HG03432 (cell line): ENCODE measurements at regions not wholly inside any gene's neighbourhood (a gene's known extent, or its start where the extent isn't known, plus 50 kb on each side); places are given as distances from the start of the nearest gene placed in this dataset.
"Not testable (repeated sequence)": the region's sequence is repeated elsewhere in the genome, so short reads cannot be mapped to it uniquely, and the experiment has no call there.

Experiments used
- ATAC-seq: cut with Tn5 transposase; IDR thresholded peaks from one replicate; pipeline ENCODE4 v1.9.1; 2021; ENCODE audit warnings: mild to moderate bottlenecking, moderate library complexity; ENCODE audit not compliant: unreplicated experiment

DNA sequence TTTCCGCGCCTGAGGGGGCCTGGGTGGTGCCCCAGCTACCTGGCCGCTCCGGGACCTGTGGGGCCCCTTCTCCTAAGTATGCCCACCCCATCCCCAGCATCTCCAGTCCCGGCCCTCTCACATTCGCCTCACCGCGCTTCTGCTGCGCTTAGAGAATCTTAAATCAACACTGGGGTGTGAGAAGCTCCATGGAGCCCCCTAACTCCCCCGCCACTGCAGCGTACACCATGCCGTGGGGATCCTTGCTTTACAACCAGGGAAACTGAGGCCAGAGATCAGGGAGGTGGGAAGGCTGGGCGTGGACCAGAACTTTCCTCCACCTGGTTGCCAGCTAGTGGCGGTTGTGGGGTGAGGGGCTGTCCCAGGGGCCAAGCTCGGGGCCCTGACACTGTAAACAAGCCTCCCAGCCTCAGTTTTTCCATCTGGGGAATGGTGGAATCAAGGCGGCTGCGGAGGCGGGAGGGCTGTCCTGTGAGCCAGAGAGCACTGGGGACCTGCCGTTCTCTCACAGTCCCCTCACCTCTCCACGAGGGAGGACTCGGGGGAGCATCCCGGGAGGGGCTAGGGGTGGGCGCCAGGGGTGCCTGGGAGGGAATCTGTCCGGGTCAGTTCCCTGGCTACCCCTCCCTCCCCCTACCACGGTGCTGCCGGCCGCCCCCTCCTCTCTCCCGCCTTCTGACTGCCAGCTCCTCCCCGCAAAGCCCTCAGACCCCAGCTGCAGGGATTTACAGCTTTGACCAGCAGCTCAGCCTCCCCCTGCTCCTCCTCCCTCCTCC, 161.2 kb downstream of the C9orf50 start:
- no peak for ATAC-seq

DNA sequence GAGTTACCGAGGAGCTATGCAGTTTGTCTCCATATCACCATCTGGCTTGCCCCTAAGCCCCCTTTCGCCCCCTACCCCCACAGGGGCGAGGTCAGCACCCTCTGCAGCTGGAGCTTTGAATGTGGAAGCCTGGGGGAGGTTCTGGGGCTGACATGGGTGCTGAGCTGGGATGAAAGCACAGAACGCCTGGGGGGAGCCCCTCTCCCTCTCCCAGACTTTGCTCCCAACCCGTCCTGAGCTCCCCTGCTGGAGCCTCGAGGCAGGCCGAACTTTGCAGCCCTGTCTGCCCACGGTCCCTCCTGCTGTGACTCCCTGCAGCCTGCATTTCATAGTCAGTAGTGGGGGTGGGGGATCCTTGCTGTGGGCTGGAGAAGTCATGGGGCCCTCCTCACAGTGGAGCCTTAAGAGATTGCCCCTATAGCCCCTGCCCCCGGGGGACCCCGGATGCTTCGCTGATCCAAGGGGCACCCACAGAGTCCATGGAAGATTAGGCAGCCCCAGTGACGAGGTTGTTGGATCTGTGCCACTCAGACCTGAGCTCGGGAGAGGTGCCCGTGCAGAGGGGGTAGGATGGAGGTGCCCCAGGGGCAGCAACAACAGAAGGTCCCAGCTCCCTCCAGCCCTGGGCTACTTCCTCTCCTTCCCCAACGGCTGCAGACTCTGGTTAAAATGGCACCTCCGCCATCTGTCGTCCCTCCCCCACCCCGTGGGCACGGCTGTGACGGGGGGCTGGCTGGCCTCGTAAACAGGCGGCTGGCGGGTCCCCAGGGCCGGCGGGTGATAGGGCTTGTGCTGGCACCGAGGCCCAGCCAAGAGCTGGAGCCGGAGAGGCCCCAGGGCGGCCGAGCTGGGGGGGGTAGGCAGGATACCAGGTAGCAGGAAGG, 162.0 kb downstream of the C9orf50 start:
- no peak for ATAC-seq

DNA sequence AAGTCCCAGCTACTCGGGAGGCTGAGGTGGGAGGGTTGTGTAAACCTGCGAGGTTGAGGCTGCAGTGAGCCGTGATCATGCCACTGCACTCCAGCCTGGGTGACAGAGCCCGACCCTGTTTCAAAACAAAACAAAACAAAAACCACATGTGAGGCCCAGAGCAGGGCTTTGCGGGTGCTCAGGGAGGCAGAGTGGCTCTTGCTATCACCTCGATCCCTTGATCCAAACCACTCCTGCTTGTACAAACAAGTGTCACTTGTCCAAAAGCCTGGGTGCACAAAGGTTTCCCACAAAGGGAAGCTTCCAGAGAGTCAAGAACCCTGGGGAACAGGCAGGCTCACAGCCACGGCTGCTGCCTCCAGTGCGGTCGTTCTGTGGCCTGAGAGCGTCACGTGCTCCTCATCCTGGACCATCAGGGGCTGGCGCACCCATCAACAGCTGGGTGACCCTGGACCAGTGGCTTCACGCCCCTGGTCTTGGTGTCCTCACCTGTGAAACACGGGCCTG, 162.7 kb downstream of the C9orf50 start:
- peak; percentile 35 for ATAC-seq

DNA sequence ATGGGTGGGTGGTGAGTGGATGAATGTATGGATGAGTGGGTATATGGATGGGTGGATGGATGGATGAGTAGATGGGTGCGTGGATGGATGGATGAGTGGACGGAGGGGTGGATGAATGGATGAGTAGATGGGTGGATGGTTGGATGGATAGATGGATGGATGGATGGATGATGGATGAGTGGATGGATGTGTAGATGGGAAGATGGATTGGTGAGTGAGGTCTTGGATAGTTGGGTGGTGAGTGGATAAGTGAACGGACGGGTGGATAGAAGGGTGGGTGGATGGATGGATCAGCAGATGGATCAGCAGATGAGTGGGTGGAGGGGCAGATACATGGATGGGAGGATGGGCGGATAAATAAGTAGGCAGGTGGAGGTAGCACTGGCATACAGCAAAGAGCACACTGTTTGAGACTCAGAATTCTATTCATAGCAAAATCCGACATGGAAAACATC, 163.5 kb downstream of the C9orf50 start:
- ATAC-seq: no peak

DNA sequence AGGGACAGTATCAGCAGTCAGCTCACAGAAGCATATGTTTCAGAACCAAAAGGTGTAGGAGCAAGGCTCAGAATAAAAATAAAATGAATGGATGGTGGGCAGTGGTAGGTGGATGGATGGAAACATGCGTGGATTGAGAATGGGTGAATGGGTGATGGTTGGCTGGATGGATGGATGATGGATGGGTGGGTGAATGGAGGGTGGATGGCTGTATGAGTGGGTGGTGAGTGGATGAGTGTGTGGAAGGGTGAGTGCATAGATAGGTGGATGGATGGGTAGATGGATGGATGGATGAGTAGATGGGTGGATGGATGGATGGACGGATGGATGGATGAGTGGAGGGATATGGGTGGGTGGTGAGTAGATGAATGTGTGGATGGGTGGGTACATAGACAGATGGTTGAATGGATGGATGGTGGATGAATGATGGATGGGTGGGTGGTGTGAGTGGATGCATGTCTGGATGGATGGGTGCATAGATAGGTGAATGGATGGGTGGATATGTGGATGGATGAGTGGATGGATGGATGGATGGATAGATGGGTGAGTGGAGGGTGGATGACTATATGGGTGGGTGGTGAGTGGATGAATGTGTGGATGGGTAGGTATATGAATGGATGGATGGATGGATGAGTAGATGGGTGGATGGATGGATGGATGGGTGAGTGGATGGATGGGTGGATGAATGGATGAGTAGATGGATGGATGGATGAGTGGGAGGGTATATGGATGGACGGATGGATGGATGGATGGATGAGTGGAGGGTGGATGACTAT, 164.2 kb downstream of the C9orf50 start:
- no peak for ATAC-seq

DNA sequence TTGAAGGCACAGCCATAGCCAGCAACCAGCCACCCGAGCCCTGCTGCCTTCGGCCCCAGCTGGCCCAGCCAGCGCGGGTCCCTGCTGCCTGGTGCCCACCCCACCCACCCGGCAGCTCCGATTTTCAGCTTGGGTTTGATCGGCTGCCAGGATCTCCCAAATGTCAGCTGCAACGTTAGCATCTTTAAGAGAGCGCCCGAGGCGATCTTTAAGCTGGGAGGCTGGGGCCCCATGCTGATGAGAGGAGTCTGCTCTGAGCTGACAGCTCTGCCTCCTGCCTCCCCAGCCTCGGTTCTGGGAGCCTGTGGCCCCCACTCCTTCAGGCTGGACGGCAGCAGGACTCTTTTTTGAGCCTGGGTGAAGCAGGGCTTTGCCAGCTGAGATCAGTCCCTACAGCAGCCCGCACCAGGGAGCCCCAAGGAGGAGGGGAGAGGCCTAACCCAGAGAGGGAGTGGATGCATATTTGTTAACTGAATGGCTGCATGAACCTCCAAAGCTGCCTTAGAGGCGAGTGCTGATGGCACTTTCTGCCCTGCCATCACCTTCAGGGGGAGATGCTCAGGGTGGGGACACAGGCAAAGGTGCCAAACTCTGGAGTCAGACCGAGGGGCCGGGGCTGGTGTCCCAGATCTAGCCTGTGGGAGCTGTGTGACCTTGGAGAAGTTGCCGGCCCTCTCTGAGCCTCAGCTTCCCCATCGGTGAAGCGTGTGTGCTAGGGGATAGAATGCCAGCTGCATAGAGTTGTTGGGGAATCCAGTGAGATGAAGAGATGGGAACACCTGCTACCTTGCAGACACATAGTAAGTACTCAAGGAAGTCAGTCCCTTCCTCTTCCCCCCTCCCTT, 165.5 kb downstream of the C9orf50 start:
- no peak for ATAC-seq

DNA sequence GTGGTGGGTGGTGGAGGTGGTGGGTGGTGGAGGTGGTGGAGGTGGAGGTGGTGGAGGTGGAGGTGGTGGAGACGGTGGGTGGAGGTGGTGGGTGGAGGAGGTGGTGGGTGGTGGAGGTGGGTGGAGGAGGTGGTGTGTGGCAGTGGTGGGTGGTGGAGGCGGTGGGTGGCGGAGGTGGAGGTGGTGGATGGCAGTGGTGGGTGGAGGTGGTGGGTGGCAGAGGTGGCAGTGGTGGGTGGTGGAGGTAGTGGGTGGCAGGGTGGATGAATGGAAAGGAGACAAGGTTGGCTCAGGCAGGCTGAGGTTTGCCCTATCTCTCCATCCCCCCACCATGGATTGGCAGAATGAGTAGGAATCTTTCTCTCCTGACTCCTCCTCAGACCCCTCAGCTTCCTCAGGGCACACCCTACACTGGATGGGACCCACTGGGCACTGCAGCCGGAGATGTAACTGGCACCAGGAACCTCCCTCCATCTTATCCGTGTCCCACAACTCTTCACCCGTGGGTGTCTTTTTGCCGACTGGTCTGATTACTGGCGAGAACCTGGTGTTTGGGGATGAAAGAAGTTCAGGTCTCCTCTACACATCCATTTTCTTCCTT, 166.3 kb downstream of the C9orf50 start:
- ATAC-seq: no peak

DNA sequence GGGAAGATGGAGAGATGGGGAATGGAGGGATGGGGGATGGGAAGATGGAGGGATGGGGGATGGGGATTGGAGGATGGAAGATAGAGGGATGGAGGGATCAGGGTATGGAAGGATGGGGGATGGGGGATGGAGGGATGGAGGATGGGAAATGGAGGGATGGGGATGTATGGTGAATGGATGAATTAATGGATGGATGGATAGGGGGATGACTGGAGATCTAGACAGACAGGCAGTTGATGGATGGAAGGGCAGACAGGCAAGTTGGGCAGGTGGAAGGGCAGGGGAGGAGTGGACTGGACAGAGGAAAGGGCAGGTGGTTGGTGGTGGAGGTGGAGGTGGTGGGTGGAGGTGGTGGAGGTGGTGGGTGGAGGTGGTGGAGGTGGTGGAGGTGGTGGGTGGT, 167.2 kb downstream of the C9orf50 start:
- ATAC-seq: no peak

DNA sequence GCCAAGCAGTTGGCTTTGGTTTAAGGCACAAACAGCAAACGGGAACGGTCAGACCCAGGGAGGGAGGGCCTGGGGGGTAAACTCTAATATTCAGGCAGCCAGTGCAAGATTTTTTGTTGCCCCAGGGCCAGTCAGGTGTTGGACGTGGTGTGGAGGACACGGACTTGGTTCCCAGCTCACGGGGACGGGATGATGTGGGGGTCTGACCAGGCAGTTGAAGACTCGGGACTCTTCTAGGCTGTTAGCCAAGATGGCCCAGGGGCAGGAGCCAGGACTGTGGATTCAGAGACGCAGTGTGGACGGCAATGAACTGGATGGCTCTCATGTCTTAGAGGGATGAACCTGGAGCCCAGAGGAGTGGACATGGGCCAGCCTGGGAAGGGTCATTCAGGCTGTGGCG, 169.2 kb downstream of the C9orf50 start:
- no peak for ATAC-seq

DNA sequence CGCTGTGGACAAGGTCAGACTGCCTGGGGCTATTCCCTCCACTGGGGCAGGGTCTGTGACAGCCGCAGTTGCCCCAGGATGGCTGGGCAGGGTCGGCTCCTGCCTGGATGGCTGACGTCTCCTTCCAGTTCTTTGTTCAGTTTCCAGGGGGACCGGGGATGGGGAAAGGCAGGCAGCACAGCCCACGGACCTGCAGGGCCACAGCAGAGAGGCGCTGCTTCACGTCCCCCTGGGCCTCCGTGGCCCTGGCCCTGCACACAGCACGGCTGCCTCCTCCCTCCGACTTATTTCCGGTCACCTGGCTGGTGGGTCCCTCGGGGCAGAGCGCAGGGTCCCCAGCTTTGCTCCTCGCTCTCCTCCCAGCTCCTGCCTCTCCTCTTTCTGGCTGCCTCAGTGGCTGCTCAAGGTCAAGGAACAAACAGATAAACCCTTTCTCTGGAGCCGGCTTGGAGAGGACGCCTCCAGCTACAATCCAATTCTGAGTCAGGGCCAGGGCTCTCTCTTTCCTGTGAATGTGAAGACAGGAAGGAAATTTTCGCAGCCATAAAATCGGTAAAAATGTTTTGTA, 169.7 kb downstream of the C9orf50 start:
- ATAC-seq: no peak

DNA sequence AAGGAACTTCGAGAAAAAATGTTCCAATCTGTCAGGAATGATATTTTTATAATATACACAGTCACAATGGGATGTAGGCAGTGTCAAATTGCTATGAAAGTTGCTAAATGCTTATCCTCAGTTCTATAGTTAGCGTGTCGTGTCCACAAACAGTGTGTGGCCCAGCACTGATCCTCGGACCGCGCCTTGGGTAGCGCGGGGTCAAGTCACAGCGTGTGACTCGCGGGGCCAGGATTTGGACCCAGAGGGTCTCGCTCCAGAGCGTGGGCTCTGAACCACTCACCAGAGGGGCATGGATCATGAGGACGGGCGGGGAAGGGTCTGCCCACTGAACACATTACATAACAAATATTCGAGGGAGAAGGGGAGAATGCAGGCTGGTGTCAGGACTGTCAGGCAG, 171.8 kb downstream of the C9orf50 start:
- ATAC-seq: no peak

DNA sequence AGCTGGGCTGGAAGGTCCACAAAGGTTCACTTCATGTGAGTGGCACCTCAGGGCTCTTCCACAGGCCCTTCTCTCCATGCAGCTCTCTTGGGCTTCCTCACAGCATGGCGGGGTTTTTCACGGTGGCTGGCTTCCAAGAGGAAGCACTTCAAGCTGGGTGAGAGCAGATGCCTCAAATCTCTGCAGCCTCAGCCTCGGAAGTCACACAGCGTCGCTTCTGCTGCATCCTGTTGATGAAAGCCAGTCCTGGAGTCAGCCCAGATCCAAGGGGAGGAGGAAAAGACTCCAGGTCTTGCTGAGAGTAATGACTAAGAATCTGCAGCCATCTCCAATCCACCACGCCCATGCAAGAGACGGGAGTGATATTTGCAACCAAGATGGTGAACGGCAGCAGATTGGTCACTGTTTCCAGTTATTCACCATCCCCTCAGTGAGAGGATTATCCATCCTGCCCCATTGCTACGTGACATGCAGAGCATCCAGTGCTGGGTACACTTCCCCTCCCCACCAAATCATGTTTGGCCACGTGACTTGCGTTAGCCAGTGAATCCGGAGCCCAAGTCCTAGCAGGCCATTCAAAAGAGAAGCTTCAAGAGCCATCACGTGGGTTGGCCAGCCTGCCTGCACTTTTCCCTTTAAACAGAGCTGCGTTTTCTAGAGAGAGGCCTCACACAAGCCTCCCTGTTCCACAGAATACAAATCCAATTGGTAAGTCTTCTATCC, 173.9 kb downstream of the C9orf50 start:
- no peak for ATAC-seq

DNA sequence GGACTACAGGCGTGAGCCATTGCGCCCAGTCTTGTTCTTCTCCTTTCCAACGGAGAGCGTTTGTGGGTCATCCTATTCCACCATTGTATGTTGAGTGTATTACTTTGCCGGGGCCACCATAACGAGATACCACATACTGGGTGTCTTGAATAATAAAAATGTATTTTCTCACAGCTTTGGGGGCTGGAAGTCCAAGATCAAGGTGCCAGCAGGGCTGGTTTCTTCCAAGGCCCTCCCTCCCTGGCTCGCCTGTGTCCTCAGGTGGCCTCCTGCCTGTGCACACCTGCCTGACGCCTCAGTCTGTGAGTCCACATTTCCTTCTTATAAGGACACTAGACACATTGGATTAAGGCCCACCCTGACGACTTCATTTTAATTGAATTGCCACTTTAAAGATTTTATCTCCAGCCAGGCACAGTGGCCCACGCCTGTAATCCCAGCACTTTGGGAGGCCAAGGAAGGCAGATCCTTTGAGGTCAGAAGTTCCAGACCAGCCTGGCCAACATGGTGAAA, 175.1 kb downstream of the C9orf50 start:
- no peak for ATAC-seq

DNA sequence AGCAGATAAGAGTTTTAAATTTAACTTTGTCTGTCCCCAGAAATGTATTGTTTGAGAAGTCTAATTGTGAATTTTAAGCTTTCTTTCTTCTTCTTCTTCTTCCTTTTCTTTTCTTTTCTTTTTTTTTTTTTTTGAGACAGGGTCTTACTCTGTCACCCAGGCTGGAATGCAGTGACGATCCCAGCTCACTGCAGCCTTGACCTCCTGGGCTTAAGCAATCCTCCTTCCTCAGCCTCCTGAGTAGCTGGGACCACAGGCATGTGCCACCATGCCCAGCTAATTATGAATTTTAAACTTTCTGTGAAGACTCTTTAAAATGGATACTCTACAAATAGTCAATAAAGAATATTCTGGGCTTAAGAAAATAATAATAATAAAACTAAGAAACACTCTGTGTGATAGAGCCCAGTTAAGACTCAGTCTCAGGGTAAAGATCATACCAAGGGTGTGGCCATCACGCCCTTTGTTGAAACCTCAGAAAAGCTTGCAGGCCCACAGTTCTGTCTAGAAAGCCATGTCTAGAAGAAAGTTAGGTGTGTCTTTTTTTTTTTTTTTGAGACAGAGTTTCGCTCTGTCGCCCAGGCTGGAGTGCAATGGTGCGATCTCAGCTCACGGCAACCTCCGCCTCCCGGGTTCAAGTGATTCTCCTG, 177.3 kb downstream of the C9orf50 start:
- not testable (repeated sequence) for ATAC-seq

DNA sequence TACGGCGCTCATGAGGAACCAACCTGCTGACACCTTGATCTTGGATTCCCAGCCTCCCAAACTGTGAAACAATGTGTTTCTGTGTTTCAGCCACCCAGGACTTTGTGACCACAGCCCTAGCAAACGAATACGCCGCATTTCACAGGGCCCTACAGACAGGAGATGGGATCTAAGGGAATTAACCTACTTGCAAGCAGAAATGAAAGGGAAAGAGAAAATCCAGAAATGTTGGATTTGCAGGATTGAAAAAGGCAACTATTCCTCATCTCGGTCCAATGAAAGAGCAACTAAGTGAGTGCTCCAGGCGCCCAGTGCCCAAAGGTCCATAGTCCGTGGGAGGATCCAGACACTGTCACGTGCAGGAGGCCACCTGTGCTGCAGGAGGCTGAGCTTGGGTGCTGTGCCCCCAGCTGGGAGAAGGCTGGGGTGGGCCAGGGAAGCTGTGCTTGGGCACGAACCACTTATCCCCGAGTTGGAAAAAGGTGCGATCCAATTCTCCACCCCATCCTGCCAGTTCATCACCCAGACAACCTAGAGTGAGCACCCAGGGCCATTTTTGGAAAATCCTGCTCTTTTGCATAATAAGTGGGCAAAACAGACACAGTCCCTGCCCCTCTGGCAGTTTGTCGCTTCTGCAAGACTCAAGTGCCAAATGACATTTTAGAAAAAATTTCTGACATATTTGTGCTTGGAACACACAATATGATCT, 177.9 kb downstream of the C9orf50 start:
- no peak for ATAC-seq

DNA sequence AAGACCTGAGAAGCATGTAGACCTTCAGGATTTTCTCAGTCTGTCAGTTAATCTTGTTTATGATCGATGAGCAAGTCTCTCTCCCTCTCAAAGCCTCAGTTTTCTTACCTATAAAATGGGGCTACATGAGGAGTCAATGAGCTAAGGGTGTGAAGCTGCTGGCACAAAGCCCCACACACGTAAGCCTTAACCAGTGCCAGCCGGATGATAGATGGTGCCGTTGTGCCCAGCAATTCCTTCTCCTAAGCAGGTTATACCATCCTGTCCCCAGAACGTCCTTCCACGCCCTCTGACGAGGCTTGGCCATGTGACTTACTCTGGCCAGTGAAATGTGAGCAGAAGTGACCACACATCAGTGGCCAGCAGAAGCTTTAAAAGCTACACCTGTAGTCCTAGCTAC, 179.0 kb downstream of the C9orf50 start:
- no peak for ATAC-seq

DNA sequence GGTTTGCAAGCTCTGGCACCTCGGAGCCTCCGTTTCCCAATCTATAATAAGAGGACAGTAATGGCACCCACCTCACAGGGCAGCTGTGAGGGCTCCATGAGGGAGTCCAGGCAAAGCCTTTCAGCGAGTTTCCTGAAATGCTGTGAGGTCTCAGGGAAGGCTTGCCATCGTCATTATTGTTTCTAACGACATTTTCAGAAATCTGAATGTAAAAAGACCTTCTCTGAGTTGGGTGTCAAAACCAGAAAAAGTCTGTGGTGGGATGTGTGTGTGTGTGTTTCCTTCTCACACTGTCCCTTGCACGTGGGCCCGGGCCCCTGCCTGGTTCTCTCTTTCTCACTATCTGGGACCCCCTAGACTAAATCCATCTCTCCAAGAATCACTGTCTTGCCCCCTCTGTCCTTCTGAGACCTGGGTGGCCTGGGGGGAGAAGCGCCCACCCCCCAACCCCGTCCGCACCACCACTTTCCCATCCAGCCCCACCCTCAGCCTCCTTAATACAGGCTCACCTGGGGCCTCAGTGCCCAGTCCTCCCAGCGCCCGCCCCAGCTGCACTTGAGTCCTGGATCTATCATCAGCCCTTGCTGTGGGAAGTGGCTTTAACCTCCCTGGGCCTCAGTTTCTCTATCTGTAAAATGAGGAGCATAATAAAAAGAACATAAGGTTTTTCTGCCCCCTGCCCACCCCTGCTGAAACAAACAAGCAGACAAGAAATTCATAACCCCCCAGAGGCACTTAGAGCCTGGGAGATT, 180.3 kb downstream of the C9orf50 start:
- no peak for ATAC-seq
